Glomerular visceral epithelial cell (primary cell): ENCODE measurements at regions not wholly inside any gene's neighbourhood (a gene's known extent, or its start where the extent isn't known, plus 50 kb on each side); places are given as distances from the start of the nearest gene placed in this dataset.
"Not testable (repeated sequence)": the region's sequence is repeated elsewhere in the genome, so short reads cannot be mapped to it uniquely, and the experiment has no call there.

ENCODE experiments used
- DNase-seq: peaks from one replicate; pipeline ENCODE4 v3.0.0-alpha.2; 2016; ENCODE audit errors: extremely low spot score

- DNase-seq, result no peak
Measured at GRCh38 chr10:120749856-120750566, 101.2 kb upstream of the WDR11 start.

DNA sequence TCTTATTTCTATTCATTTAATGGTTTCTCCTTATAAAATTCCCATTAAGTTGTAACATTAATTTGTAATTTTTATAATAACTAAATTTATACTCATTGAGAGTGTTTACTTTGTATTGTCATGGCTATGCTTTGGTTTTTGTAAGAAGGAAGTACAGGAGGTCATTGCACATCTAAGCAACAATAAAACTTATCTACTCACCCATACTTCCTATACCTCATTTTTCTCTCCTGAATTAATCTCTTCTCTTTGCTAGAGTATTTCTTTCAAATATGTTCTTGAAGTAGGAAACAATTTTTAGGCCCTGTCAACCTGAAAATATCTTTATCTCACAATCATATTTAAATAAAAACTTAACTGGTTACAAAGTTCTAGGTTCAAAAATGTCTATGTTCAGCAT lies 95.4 kb upstream of the WDR11 start:
- DNase-seq, result no peak

GRCh38 chr10:120760253-120760652 lies 90.9 kb upstream of the WDR11 start:
- DNase-seq, result no peak

- DNase-seq, result no peak
Measured at GRCh38 chr10:120761951-120762350, 89.2 kb upstream of the WDR11 start.

DNA sequence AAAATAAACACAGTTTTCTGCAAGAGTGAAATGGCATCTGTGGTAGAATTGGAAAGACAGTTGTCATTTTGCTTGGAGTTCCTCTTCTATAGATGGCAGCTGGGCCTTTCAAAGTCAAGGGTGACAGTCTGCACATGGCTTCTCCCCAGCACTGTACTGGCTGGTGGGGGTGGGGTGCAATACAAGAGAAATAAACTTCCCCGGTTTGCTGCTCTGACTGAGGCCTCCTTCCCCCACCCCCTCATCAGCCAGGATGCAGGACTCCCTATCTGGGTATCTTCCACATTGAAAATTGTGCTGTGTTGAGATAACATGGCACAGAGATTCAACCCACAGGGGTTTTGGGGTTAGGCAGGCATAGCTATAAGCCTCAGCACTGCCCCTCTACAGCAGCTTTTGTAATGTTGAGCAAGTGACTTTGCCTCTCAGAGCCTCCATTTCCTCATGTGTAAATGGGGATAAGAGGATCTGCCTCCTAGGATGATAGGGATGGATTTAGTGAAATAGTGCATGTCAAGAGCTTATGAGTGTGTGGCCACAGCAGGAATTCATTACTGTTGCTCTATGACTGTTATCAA lies 85.8 kb upstream of the WDR11 start:
- no peak for DNase-seq

DNA sequence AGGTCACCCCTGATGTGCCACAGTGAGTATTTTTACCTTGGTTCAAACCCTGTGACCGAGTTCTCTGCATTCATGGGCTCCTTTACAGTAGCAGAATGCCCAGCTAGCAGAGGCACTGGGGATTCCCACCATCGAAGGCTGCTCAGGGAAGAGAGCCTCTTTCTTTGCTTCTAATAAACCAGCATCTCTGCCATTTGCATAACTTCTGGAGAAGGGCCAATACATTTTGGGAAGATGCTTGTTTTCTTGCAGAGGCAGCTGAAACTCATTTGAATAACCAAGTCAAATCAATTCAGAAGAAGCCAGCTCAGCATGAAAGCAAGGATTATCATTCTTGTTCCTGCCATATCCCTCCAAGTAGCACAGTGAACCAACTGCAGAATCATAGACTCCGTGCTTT lies 82.9 kb upstream of the WDR11 start:
- DNase-seq, result no peak

DNA sequence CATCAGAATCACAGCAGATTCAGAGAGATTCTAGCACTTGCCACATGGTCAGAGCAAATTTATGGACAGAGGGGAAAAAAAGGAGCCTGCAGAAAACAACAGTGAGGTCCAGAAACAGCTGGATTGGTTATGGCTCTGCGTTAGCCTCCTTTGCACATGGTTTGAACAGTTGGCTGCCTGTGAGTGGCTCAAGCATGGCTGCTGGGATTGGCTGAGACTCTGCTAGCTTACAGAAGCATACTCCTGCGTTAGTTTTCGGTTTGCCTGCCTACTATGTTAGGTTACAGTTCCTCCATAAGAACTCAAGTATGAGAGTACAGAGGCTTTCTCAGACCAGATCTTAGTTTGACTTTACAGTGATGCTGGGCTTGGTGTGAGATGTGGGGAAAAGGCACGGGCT lies 80.7 kb upstream of the WDR11 start:
- DNase-seq, result no peak

DNA sequence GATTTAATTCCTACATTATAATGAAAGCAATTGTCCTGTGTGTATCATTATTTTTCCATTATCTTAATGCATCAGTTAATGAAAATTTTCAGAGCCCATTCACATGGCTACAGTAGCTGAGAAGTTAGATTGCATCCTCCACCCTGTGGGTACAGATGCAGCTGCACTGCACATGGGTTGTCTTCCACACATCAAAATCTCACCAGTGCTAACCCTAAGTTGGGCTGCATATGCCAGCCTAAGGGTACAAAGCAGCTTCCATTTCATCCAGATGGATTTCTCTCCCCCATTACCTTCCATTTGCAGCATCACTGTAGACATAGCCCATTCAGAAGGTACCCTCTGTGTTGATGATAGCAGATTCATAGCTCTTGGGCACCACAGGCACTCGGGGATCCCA lies 74.7 kb upstream of the WDR11 start:
- DNase-seq, result no peak

DNA sequence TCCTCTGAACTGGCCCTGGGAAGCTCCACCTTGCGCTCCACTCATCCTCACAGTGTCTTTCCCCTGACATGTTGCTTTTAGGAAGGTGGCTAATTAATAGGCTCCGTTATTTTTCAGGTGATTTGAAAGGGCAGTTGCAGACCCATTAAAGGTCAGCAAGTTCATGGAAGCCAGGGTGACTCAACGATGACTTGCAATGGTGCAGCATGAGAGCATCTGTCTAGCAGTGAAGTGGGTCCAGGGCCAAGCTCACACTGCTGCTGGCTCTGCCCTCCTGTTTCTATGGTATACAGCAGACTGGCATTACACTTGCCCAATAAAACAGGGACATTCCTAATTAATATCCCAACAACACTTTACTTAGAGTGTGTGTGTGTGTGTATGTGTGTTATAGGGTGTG lies 68.8 kb upstream of the WDR11 start:
- DNase-seq, result no peak

DNA sequence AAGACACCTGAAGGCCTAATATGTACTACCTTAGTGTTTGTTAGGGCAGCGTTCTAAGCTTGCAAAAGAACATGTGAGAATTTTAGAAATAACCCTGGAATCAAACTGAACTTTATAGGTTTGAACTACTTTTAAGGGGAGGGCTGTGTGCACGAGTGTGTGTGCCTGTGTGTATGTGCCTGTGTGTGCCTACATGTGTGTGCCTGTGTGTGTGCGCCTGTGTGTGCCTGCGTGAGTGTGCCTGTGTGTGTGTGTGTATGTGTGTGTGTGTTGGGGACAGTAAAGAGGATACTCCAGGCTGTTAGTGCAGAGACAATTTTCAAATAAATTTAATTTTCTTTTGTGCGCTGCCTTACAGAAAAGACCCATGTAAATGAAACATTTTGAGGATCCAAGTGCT lies 68.1 kb upstream of the WDR11 start:
- DNase-seq, result no peak

DNA sequence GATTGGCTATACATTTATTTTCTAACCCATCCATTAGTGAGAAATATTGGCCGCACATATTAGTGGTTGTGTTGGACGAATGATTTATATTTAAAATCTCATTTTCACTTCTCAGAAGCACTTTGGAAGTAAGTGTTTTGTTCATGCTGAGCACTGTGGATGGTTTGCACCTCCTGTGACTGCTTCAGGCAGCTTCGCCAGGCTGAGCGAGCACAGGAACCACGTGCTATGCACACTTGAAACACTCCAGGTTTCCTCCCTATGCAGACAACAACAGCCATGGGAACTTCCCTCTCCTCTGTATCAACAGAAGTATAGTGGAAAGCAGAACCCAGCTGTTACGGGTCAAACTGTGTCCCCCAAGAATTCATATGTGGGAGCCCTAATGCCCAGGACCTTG lies 67.3 kb upstream of the WDR11 start:
- DNase-seq, result no peak

- DNase-seq, result no peak
Measured at GRCh38 chr10:120788771-120789170, 62.4 kb upstream of the WDR11 start.

DNA sequence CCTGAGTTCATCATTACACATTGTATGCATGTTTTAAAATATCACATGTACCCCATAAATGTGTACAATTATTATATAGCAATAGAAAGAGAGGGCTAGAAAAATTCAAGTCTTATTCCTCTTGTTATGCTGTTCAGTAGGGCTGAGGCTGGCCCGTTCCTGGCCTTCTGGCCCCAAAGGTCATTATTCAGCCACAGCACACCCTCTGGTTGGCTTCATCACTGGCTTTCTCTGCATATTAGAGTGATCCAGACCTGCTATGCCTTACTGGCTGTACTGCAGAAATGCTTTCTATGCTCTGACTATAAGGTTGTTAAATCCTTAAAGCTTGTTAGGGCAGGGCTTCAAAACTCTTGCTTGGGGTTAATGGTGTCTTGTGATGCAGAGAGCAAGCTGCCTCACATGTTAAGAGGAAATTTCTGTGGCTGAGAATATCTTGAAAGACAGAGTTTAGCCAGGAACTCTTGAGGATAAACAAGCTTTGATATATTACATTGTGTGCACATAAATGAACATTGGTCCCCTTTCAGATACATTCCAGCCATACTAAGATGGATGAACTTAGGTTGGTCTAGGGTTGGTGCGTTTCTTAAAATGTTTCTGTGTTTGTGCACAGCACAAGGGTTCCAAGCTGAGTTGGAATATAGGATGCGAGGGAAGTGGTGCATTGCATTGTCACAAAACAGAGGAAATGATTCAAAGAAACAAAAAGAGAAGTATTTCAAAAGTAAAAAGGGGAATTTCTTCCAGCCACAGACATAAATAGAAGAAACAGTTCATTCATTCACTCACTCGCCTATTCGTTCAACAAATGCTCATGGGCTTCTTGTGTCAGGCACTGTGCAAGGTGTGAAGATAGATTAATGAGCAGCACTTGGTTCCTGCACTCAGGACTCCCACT lies 61.6 kb upstream of the WDR11 start:
- no peak for DNase-seq

GRCh38 chr10:120791316-120791715 lies 59.8 kb upstream of the WDR11 start:
- no peak for DNase-seq

DNA sequence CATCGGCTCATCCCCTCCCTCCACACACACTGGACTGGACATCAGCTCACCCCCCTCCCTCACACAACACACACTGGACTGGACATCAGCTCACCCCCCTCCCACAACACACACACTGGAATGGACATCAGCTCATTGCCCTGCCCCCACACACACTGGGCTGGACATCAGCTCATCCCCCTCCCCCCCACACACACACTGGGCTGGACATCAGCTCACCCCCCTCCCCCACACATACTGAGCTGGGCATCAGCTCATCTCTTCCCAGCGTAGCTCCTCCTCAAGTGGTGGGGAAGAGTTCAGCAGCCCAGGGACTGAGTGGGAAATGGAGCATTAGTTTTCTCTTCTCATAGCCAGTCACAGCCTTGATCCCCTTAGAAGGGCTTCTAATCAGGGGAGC lies 58.1 kb upstream of the WDR11 start:
- no peak for DNase-seq

GRCh38 chr10:120794390-120794789 lies 56.8 kb upstream of the WDR11 start:
- no peak for DNase-seq

GRCh38 chr10:120798276-120798675 lies 52.9 kb upstream of the WDR11 start:
- DNase-seq, result not testable (repeated sequence)

DNA sequence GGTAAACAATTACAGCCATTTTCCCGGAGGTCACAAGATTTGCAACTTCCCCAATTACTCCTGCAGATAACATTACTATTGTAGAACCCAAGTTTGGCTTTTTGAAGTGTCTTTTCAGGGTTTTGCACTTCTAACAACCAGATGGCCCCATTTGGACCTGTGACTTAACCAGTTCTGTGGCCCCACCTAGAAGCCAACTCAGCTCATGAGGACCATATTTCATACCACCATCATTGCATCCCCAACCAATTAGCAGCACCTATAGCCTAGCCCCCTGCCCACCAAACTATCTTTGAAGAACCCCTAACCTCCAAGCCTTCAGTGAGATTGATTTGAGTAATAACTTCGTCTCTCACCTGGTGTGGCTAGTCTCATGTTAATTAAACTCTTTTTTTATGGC lies 51.3 kb upstream of the WDR11 start:
- no peak for DNase-seq

DNA sequence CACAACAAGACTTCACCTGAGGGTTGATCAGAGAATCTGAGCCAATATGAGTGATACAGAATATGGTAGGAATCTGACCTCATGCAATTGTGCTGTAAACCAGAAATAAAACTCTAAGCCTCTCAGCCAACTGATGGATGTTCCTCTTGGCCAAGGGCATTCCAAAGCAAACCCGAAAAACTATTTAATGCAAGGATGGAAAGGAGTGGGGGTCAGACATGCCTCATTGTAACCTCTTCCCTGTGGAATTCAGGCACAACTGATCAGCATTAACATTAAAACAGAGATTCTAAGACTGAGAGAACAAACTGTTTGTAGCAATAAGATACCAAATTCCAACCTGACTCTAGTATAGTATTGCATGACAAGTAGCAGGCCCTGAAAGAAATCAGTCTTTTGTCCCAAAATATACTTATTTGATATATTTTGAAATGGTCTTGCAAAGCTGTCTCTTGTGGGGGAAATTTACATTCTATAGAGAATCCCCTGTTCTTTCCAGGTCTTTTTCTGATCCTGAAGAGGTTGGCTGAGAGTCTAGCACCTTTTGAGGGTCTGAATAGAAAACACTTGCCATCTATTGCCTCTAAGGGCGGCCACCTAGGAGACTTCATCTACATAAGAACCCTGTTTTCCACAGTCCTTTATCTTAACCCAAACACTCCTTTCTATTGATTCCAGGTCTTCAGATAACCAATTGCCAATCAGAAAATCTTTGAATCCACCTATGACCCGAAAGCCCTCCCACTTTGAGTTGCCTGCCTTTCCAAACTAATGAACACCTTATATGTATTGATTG lies 50.4 kb upstream of the WDR11 start:
- DNase-seq, result no peak
